DND-41 (cell line): ENCODE measurements at regions not wholly inside any gene's neighbourhood (a gene's known extent, or its start where the extent isn't known, plus 50 kb on each side); places are given as distances from the start of the nearest gene placed in this dataset.

Experiments
- CTCF ChIP-seq: IDR thresholded peaks from 2 replicates; pipeline ENCODE4 v1.5.1; 2012; ENCODE audit warnings: borderline replicate concordance, low read length, moderate library complexity, mild to moderate bottlenecking; ENCODE audit not compliant: poor library complexity, severe bottlenecking; ENCODE audit errors: extremely low read depth
- EZH2 ChIP-seq: IDR thresholded peaks from 3 replicates; pipeline ENCODE4 v1.6.1; 2012; ENCODE audit warnings: borderline replicate concordance, low read depth, mild to moderate bottlenecking, moderate library complexity, low read length, inconsistent platforms; ENCODE audit not compliant: severe bottlenecking

- TF ChIP-seq CTCF (no peak), EZH2 (no peak)
Measured at GRCh38 chr3:24956613-24957012, 462.0 kb upstream of the THRB start.
